K562 (cell line): ENCODE measurements at regions not wholly inside any gene's neighbourhood (a gene's known extent, or its start where the extent isn't known, plus 50 kb on each side); places are given as distances from the start of the nearest gene placed in this dataset.

ENCODE experiments used
- ATAC-seq: fragments of 200-7000 bp; cut with Tn5 transposase; 3 replicates; pipeline ENCODE4 v1.9.1; 2020; ENCODE audit warnings: moderate library complexity
- BruUV-seq: library from RNA; stranded (reverse); fragments of 400-500 nt; replicated peaks from 2 replicates; lab custom pipeline; 2021; lab: Mats Ljungman, UMichigan
- CTCF ChIA-PET: fragments of 300-600 bp; formaldehyde crosslinking; extraction: SDS; loops from one replicate; lab custom pipeline; 2021; ENCODE audit warnings: low intra/inter-chr PET ratio; lab: Yijun Ruan, JAX
- POLR2A ChIA-PET: fragments of 300-600, 350-650 bp; sonication (Branson Sonifier 250); formaldehyde crosslinking; extraction: SDS; loops from one replicate; lab custom pipeline; 2021; ENCODE audit warnings: antibody characterized with exemption, inconsistent platforms; lab: Yijun Ruan, JAX
- DNase-seq, 4 experiments: peaks; one replicate each; pipeline versions ENCODE4 v3.0.0 to v3.0.0-alpha.2; 2011 to 2018; ENCODE audit warnings: low spot score in 3 of 4, mixed read lengths in 3 of 4; ENCODE audit errors: extremely low read depth in 1 of 4
- FAIRE-seq: peaks from 2 replicates; lab custom pipeline; 2011; peaks lifted over from hg19 to GRCh38; lab: Jason Lieb, UNC
- H2AFZ ChIP-seq: 2 replicates; pipeline ENCODE4 v1.6.0; 2011; ENCODE audit warnings: low read depth, low read length, control low read depth, inconsistent platforms
- H3K27ac ChIP-seq: fragments of 200-600 bp; 3 replicates; pipeline ENCODE4 v1.8.0; 2011; ENCODE audit warnings: low read depth, mild to moderate bottlenecking, control low read depth, inconsistent platforms, low read length, moderate library complexity, mixed read lengths; ENCODE audit errors: extremely low read depth
- H3K27me3 ChIP-seq, 2 experiments: fragments of 300-600 bp in 1 of 2; 2 replicates in 1 of 2; 3 replicates in 1 of 2; pipeline versions ENCODE4 v1.6.0 to v1.8.0; 2011; ENCODE audit warnings: inconsistent platforms in 2 of 2, low read length in 2 of 2, mild to moderate bottlenecking in 1 of 2, mixed read lengths in 1 of 2, moderate library complexity in 1 of 2; ENCODE audit not compliant: control insufficient read depth in 2 of 2, insufficient read depth in 2 of 2
- H3K36me3 ChIP-seq: fragments of 300-600 bp; 3 replicates; pipeline ENCODE4 v1.8.0; 2011; ENCODE audit warnings: mild to moderate bottlenecking, low read length, inconsistent platforms; ENCODE audit not compliant: control insufficient read depth, insufficient read depth
- H3K4me1 ChIP-seq, 2 experiments: fragments of 200-600 bp in 1 of 2; replicated peaks in 1 of 2; 2 replicates in 1 of 2; 3 replicates in 1 of 2; pipeline versions ENCODE4 v1.5.1 to v1.8.0; 2011; ENCODE audit warnings: inconsistent platforms in 2 of 2, low read length in 2 of 2, mild to moderate bottlenecking in 1 of 2, mixed read lengths in 1 of 2, moderate library complexity in 1 of 2; ENCODE audit not compliant: control insufficient read depth in 2 of 2, insufficient read depth in 2 of 2
- H3K4me2 ChIP-seq: 2 replicates; pipeline ENCODE4 v1.6.1; 2011; ENCODE audit warnings: low read length, control low read depth, inconsistent platforms, mixed read lengths; ENCODE audit not compliant: insufficient read depth
- H3K4me3 ChIP-seq: fragments of 200-600 bp; sonication (generic), shearing (Covaris generic); 2 replicates; pipeline ENCODE4 v1.5.1; 2016; ENCODE audit warnings: control low read depth, inconsistent platforms
- H3K79me2 ChIP-seq: fragments of 200-600 bp; 3 replicates; pipeline ENCODE4 v1.8.0; 2011; ENCODE audit warnings: low read length, inconsistent platforms; ENCODE audit not compliant: control insufficient read depth, insufficient read depth
- H3K9ac ChIP-seq, 2 experiments: 2 replicates each; pipeline versions ENCODE4 v1.6.0 to v1.6.1; 2011; ENCODE audit warnings: low read depth in 2 of 2, low read length in 2 of 2, control low read depth in 1 of 2, inconsistent platforms in 1 of 2, mild to moderate bottlenecking in 1 of 2, mixed read lengths in 1 of 2; ENCODE audit not compliant: insufficient read depth in 1 of 2
- H3K9me1 ChIP-seq: one replicate; pipeline ENCODE4 v1.6.0; 2011; ENCODE audit warnings: inconsistent platforms, mild to moderate bottlenecking, low read length, moderate library complexity; ENCODE audit not compliant: control insufficient read depth, insufficient read depth
- H3K9me3 ChIP-seq: replicated peaks from 2 replicates; pipeline ENCODE4 v1.5.1; 2011; ENCODE audit warnings: low read depth, low read length, inconsistent platforms; ENCODE audit not compliant: control insufficient read depth, insufficient read depth
- H4K20me1 ChIP-seq: replicated peaks from 2 replicates; pipeline ENCODE4 v1.6.1; 2011; ENCODE audit warnings: low read length, inconsistent platforms, mixed read lengths; ENCODE audit not compliant: control insufficient read depth, insufficient read depth
- BMI1 ChIP-seq: fragments of 150-350 bp; IDR thresholded peaks from 2 replicates; pipeline ENCODE4 v1.6.1; 2014; ENCODE audit warnings: low read length
- CBX8 ChIP-seq: fragments of 200-600 bp; sonication (generic); IDR thresholded peaks from 2 replicates; pipeline ENCODE4 v1.6.1; 2012; ENCODE audit warnings: borderline replicate concordance, mixed run types, low read depth, mild to moderate bottlenecking, moderate library complexity, mixed read lengths, low read length, control low read depth, inconsistent platforms; ENCODE audit not compliant: poor library complexity, severe bottlenecking; ENCODE audit errors: extremely low read depth
- HBP1 ChIP-seq: fragments of 450-650 bp; formaldehyde crosslinking; IDR thresholded peaks from 2 replicates; pipeline ENCODE4 v1.4.0; 2022; ENCODE audit warnings: missing genetic modification characterization
- HMG20B ChIP-seq: fragments of 250-450 bp; sonication (Bioruptor Pico); IDR thresholded peaks from 2 replicates; pipeline ENCODE4 v1.5.0; 2021; ENCODE audit warnings: mild to moderate bottlenecking
- NR0B1 ChIP-seq: fragments of 450-650 bp; IDR thresholded peaks from one replicate; pipeline ENCODE4 v1.6.1; 2018; ENCODE audit warnings: mild to moderate bottlenecking, moderate library complexity; ENCODE audit not compliant: partially characterized antibody
- NR1H2 ChIP-seq: sonication (generic); formaldehyde crosslinking; IDR thresholded peaks from 2 replicates; pipeline ENCODE4 v1.4.0; 2020; ENCODE audit warnings: mild to moderate bottlenecking, missing genetic modification reagents
- POLR3G ChIP-seq: IDR thresholded peaks from 2 replicates; pipeline ENCODE4 v1.6.1; 2011; ENCODE audit not compliant: insufficient read length, insufficient replicate concordance; ENCODE audit errors: extremely low read depth
- TBL1XR1 ChIP-seq, 2 experiments: IDR thresholded peaks; 2 replicates each; pipeline ENCODE4 v1.6.1; 2012; ENCODE audit warnings: improper control_type of control experiment in 2 of 2, low read length in 2 of 2, mild to moderate bottlenecking in 1 of 2
- VEZF1 ChIP-seq: fragments of 200-800 bp; sonication (Bioruptor generic); IDR thresholded peaks from 2 replicates; pipeline ENCODE4 v1.6.1; 2017; ENCODE audit warnings: missing genetic modification characterization, missing compliant biosample characterization
- ZFPM2 ChIP-seq: fragments of 250-450 bp; sonication (Bioruptor Pico); IDR thresholded peaks from 2 replicates; pipeline ENCODE4 v1.5.1; 2022; ENCODE audit warnings: mild to moderate bottlenecking
- ZNF143 ChIP-seq: sonication (generic); formaldehyde crosslinking; IDR thresholded peaks from 2 replicates; pipeline ENCODE4 v1.9.0; 2022; ENCODE audit warnings: mild to moderate bottlenecking, missing genetic modification reagents
- ZNF277 ChIP-seq: fragments of 250-450 bp; sonication (Bioruptor Pico); IDR thresholded peaks from 2 replicates; pipeline ENCODE4 v1.8.0; 2022; ENCODE audit warnings: inconsistent platforms, mild to moderate bottlenecking, moderate library complexity, borderline replicate concordance
- ZNF511 ChIP-seq: sonication (generic); formaldehyde crosslinking; IDR thresholded peaks from 2 replicates; pipeline ENCODE4 v1.8.0; 2022; ENCODE audit warnings: mild to moderate bottlenecking, missing genetic modification reagents
- ZNF584 ChIP-seq: fragments of 200-800 bp; sonication (Bioruptor generic); IDR thresholded peaks from 2 replicates; pipeline ENCODE4 v1.6.1; 2016; ENCODE audit warnings: low read depth, mild to moderate bottlenecking, missing genetic modification characterization, missing compliant biosample characterization
- WGBS: fragments of 100-300 bp; shearing (Covaris generic); methylation state at CpG from one replicate; pipeline ENCODE4 v1.1.6; 2016; ENCODE audit warnings: low coverage, mixed read lengths; ENCODE audit not compliant: insufficient coverage; ENCODE audit errors: missing lambda C conversion rate; 5-methylcytosine and 5-hydroxymethylcytosine counted together
- in situ Hi-C: fragments of 300-500 bp; cut with MboI; formaldehyde crosslinking; loops from 4 replicates; pipeline ENCODE4 v1.15.0; 2018; ENCODE audit warnings: inconsistent platforms, mixed read lengths
- intact Hi-C: fragments of 100-400 bp; cut with micrococcal nuclease; formaldehyde crosslinking; loops from 2 replicates; pipeline ENCODE4 v1.14.2; 2022

GRCh38 chr22:49096476-49096875 is 731.2 kb downstream of the BRD1 start:
- no peak for TF ChIP-seq ZNF277 (CRISPR knock-in tag)
- TF ChIP-seq ZNF584, result no peak
- TF ChIP-seq CBX8, result no peak
- TF ChIP-seq BMI1, result no peak
- TF ChIP-seq VEZF1 (CRISPR knock-in tag), result no peak
- no peak for TF ChIP-seq ZNF143 (CRISPR knock-in tag)
- no peak for TF ChIP-seq POLR3G
- TF ChIP-seq TBL1XR1 (IDR thresholded peaks at IDR 0.05; ENCODE audit: low read length in 2 of 2), result no peak
- TF ChIP-seq NR0B1, result no peak
- TF ChIP-seq ZNF511 (CRISPR knock-in tag), result no peak
- no peak for TF ChIP-seq ZFPM2 (CRISPR knock-in tag)
- no peak for TF ChIP-seq NR1H2 (CRISPR knock-in tag)
- TF ChIP-seq HMG20B (CRISPR knock-in tag), result no peak
- TF ChIP-seq HBP1 (CRISPR knock-in tag), result no peak
- peaks cover 2 to 43% of the 10 kb centered on the region in 2 experiments; a peak in 3 of 5 replicates for H3K27me3 ChIP-seq
- H3K4me1 ChIP-seq, result no peaks in the 10 kb centered on the region; a peak in 1 of 5 replicates
- no peak overlapping the region for H2AFZ ChIP-seq
- BruUV-seq, result no TSS peak
- H3K4me3 ChIP-seq, result no peak overlapping the region
- no peaks in the 10 kb centered on the region for H3K9me3 ChIP-seq
- ChIA-PET CTCF (no interaction called here), POLR2A (no interaction called here)
- in situ Hi-C loops, result no loop called here
- no peak for FAIRE-seq
- H3K27ac ChIP-seq, result no peak overlapping the region
- WGBS, result 1% methylated on average over 9 of the region's 9 CpGs
- no peak for DNase-seq
- H3K9me1 ChIP-seq, result no peaks in the 10 kb centered on the region
- H3K79me2 ChIP-seq, result no peaks in the 10 kb centered on the region
- H4K20me1 ChIP-seq, result no peaks in the 10 kb centered on the region
- intact Hi-C loops, result no loop called here
- no peak for ATAC-seq
- H3K4me2 ChIP-seq, result no peak overlapping the region
- H3K9ac ChIP-seq, result no peak overlapping the region
- no peaks in the 10 kb centered on the region for H3K36me3 ChIP-seq
